Prostate gland (tissue), 2 donors: ENCODE measurements at regions not wholly inside any gene's neighbourhood (a gene's known extent, or its start where the extent isn't known, plus 50 kb on each side); places are given as distances from the start of the nearest gene placed in this dataset.

Experiments used
- CTCF ChIP-seq, 4 experiments: fragments of 200-600 bp in 2 of 4; fragments of 450-650 bp in 2 of 4; sonication (generic) in 2 of 4; IDR thresholded peaks; 1 replicate in 3 of 4; 2 replicates in 1 of 4; pipeline ENCODE4 v1.5.1; 2016 to 2019; ENCODE audit warnings: antibody characterized with exemption in 4 of 4, mild to moderate bottlenecking in 2 of 4, moderate library complexity in 2 of 4
- POLR2A ChIP-seq: fragments of 450-650 bp; IDR thresholded peaks from one replicate; pipeline ENCODE4 v1.6.1; 2016; ENCODE audit warnings: antibody characterized with exemption, mild to moderate bottlenecking
- POLR2AphosphoS5 ChIP-seq: sonication (generic); formaldehyde crosslinking; IDR thresholded peaks from one replicate; pipeline ENCODE4 v1.6.1; 2017; ENCODE audit warnings: antibody characterized with exemption

DNA sequence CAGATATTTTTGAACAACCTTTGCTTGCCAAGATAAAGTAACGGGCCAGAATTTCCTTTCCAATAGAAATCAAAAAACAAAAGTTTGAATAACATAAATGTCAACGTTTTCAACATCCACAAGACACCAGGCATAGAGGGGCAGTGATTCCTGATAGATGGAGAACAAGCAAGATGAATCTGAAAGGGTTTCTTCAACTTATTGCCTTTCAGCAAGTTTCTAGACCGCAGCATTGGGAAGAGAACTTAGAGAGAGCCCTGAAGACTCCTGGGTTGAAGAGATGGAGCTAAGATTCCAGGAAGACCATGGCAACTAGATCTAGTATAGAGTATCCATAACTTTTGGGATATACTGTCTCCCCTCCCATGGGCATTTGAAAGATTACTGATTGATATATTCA, 751.4 kb upstream of the CTNND2 start:
- TF ChIP-seq POLR2A = no peak
- TF ChIP-seq CTCF (IDR thresholded peaks at IDR 0.05) = no peak
- no peak for TF ChIP-seq POLR2AphosphoS5
